EL (cell line): ENCODE measurements at regions not wholly inside any gene's neighbourhood (a gene's known extent, or its start where the extent isn't known, plus 50 kb on each side); places are given as distances from the start of the nearest gene placed in this dataset.
"Not testable (repeated sequence)": the region's sequence is repeated elsewhere in the genome, so short reads cannot be mapped to it uniquely, and the experiment has no call there.

ENCODE experiments used
- DNase-seq: peaks from one replicate; pipeline ENCODE4 v3.0.0-alpha.2; 2016

DNA sequence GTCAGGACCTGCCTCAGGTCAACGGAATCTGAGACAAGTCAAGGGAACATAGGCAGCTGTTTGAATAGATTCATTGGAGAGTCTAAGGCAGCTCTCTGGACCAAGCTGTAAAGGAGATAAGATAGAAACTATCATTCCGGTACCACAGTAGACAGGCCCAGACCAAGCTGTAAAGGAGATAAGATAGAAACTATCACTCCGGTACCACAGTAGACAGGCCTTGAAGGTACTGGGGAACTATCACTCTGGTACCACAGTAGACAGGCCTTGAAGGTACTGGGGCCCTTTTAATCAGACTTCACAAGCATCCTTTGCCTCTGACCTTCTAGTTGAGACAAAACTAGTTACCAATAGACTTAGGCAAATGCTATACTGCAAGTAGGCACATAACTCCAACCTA is 346.1 kb downstream of the DCDC2C start:
- no peak for DNase-seq

DNA sequence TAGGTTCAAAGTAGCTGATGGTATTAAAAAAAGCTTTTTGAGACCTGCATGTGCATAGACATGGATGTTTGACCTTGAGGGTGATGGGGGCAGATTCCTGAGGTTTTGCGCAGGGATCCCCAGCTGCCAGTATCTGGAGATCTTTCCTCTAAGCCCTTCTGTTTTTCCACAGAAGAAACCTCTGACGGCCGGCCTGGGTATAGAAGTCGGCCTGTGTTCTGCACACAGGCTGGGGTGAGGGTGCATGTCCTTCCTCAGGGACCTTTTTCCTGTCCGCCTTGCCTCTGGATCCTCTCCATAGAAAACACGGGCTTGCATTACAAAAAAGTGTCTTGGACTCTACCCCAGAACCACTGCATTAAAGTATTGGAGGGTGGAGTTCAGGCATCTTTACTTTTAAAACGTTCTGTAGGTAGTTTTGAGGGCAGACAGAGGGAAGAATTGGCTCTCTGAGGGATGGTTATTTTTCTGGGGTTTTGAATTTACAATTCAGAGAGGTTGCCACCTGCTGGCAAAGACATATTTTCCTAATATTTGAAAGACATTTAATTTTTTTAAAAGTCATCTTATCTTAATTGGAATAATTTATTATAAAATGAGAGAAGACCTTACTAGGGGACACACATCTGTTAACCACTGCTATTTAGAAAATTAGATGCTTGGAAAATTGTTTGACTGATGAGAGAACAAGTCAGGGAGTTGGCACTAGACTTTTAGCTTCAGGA is 350.6 kb downstream of the DCDC2C start:
- no peak for DNase-seq

DNA sequence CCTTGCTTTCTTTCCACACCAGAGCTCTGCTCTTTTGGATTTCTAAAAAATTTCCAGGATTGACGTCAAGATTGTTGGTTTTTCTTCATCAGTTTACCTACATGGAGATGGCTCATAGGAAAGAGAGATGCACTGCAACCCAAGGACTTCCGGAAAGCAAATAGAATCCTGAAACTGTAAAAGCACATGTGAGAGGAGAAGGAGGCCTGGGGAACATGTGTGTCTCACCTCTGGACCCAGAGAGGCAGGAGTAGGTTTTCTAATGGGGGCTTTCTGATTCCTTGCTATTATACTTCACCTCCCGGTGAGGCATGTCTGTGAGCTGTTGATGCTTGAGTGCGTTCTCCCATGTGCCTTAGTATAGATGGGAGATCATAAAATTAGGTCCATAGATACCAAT is 362.8 kb downstream of the DCDC2C start:
- DNase-seq = no peak

DNA sequence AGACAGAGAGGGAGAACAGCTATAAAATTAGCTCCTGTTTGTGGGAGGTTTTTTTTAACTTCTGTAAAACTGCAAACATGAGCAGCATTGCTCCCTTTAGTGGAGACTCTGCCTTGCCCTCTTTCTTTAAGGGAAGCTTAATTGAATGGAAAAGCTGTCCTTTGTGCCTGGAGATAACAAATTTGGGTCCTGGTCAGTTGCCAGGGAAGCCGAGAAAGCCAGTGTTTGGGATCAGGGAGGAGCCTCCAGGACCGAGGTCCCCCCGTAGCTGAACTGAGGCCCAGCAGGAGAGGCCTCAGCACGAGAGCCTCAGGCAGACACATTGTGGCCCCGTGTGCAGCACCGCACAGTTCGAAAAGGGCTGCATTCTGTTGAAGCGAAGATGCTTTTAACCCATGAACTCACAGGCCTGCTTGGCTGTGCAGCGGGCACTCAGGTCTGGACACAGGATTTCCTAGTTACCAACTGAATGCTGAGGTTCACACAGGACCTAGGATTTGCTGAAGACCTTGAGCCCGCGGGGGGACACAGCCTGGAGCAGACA is 369.7 kb downstream of the DCDC2C start:
- no peak for DNase-seq

DNA sequence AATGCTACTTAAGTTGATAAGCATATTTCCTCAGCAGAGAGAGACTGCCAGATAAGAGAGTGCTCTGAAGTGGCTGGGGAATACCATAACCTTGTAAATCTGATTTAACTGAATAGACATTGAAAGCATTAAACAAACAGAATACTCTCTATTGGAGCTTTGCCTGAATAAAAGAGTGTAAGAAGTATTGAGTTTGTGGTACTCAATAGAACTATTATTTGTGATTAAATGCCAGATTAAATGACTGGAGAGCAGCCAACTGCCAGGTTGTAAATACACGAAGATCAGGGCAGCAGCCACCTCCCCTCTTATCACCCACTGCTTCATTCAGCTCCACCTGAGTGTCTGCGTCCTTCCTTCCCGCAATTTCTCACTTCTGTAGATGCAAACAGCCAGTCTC is 373.6 kb downstream of the DCDC2C start:
- no peak for DNase-seq

DNA sequence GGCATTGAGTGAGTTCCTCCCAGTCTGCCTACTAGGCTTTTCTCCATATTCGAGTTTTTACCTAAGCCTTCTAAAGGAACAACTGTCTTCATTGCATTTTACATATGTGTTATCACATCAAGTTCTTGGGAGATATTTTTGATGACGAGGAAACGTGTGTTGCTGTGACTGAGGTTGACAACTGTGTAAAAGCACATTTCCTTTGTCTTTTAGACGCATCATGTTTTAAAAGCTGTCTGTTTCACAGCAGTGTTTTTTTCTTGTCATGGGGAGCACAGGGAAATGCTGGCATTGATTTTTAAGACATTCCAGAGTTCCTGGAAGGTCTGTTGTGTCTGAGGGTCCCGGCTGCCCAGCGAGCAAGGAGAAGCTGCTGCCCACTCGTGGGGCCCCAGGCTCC is 381.8 kb downstream of the DCDC2C start:
- no peak for DNase-seq

DNA sequence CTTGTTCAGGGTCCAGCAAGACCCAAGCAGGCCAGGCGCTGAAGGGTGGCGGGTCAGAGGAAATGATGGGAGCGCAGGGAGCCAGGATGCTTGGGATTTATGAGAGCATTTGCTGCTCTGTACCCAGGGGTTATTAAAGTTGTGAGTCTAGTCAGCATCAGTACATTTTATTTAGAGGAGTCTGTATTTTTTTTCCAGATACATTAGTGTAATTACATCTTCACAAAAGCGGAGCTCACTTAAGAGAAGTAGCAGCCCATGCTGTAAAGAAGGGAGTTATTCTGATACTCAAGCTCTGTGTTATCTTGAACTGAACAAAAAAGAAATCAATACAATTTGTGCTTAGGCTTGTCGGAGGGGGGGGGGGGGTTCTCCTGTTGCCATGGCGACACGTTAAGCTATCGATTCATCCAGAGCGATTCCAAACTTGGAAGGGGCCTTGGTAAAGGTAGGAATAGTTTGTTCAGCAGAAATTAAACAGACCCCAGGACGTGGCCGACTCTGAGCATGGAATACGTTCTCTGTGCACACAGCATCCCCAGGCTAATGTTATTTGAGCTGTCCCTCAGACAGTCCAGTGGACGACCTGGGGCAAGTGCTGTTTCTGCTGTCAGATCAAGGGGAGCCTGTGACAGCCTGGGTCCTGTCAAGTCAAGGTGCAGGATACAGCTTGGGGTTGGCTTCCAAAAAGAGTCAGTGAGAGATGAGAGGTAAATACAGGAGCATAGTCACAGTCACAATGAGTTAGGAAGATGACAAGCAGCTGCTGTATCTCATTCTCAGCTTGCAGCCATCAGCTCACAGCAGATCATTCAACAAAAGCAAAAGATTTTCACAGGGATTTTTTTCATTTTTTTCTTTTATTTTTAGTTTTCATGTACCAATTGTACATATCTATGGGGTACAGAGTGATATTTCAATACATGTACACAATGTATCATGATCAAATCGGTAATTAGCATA is 387.6 kb downstream of the DCDC2C start:
- DNase-seq = no peak

DNA sequence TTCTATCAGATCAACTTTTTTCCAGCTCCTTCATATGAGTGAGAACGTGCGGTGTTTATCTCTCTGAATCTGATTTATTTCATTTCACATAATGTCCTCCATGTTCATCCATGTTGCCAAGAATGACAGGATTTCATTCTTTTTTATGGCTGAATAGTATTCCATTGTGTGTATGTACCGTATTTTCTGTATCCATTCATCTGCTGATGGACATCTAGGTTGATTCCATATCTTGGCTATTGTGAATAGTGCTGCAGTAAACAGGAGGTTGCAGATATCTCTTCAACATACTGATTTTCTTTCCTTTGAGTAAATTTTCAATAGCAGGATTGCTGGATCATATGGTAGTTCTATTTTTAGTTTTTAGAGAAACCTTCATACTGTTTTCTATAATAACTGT is 388.5 kb downstream of the DCDC2C start:
- no peak for DNase-seq

DNA sequence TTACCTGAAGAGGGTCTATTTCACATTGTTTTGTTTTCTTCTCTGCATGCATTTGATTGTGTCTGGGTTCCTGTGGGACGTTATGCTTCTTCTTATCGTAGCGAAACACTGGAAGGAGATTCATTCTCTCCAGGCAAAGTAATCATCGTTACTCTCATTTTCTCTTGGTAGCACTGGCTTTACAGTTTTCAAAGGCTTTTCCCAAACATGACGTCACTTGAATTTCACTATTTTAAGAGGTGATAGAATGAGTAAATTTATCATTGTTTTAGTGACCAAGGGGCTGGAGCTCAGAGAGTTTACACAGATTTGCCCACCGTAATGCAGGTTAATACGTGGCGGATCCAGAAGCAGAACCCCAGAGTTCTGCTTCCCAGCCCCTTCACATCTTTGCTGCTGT is 391.4 kb downstream of the DCDC2C start:
- DNase-seq = no peak

DNA sequence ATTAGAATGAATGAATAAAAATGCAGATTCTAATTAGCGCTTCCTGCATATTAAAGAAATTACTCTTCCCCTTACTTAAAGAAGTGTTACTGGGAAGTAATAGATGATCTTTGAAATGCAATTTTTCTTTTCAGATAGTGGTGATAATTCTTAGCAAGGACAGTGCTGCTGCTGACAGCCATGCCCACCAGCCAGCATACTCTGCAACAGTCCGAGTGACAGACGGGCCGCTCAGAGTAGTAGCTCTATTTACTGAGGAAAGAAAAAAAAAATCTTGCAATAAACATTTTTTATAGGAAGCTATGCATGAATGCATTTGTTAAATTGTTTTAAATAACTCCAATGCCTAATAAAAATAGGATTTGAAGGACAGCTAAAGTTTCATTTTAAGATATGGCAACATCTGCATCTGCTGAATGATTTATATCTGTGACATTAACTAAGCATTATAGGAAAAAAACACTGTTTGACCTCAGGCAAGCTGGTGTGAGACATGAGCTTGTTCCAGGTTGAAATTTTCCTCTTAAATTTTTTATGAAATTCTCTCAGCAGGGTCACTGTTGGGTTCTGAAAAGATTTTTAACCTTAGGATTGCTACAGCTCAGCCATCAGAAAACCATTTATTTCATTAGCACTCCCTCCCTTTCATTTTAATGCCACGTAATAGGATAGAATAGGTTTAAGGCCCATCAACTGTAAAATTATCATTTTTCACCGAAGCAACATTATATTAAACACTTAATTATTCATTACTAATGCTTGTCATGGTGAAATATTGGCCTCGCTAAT is 393.8 kb downstream of the DCDC2C start:
- no peak for DNase-seq

DNA sequence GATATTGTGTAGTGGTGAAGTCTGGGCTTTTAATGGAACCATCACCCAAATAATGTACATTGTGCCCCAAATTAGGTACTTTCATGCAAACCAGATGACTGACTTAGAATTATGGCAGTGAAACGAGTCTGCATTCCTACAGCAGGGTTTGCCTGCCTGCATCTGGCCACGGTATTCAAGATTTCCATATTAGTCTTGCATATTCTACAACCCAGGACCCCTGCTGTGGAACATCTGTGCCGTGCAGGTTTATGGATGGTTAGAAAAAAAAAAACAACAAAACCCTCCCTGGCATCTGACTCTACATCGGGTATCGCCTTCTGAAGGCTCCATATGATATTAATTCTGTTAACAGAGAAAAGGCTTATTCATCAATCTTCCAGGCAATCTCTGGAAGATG is 394.8 kb downstream of the DCDC2C start:
- no peak for DNase-seq

DNA sequence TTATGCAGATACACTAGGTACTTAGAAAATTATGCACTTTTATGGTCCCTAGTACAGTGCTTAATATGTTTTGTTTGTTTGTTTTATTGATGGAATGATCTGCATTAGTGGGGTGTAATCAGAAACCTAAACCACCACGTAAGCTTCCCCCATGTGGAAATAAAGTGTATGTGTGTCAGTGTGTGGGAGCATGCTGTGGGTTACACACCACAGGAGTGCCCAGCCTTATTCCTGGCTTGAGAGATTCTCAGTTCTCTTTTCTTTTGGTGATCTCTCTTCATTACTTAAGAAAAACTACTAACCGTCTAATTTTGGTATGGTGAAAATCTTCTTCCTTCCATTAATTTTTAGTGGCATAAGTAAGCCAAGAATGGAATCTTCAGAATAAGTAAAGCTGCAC is 398.6 kb downstream of the DCDC2C start:
- no peak for DNase-seq

DNA sequence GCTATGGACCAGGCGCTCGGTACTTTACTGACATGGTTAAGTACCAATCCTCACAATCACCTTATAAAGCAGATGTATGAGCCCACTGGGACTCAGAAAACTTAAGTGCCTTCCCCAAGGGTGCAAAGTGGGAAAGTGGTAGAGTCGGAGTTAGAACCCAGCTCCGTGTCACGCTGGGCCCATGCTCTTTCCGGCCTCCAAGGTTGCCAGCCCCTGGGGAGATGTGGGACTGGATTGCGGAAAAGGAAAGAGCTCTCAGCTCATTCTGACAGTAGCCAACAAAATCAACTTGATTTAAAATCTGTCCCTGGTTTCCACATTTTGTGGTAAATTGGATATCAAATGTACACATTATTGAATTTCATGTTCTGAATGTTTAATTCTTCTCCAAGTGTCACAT is 403.8 kb downstream of the DCDC2C start:
- DNase-seq = no peak

DNA sequence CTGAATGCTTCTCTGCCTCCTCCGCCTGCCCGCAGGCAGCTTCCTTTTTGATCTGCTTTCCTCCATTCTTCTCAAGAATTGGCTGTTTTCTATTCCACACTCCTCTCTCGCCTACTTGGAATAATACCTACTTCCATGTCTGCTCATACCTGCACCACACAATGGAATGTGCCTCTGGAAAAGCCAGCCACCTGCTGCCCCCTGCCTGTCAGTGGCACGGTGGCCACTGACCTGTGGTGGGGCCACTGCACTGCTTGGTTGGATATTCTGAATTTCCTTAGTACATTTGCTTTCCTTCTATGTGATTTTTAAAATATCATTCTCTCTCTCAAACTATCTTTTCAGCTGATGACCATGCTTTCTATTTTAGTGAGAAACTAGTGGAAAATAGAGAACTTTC is 406.9 kb downstream of the DCDC2C start:
- no peak for DNase-seq

DNA sequence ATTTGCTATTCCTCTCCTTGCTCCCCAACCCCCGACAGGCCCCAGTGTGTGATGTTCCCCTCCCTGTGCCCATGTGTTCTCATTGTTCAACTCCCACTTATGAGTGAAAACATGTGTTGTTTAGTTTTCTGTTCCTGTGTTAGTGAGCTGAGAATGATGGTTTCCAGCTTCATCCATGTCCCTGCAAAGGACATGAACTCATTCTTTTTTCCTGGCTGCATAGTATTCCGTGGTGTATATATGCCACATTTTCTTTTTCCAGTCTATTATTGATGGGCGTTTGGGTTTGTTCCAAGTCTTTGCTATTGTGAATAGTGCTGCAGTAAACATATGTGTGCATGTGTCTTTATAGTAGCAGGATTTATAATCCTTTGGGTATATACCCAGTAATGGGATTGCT is 412.1 kb downstream of the DCDC2C start:
- DNase-seq = not testable (repeated sequence)

DNA sequence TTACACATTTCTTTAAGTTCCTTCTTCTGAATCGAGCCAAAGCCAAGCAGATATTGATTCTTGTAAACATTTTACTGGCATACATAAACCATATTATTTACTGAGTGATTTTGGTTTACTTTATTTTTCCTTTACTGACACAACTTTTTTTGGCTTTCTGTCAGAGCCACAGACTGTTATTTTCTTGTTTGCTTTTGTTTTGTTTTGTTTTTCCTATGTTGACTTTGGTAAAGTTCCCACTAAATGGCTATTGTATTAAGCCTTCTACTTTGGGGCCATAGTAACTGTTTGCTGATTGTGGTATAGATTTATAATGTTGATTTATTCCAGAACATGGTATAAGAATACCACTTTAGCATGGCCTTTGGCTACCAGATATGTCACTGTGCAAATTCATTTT is 419.4 kb downstream of the DCDC2C start:
- no peak for DNase-seq

DNA sequence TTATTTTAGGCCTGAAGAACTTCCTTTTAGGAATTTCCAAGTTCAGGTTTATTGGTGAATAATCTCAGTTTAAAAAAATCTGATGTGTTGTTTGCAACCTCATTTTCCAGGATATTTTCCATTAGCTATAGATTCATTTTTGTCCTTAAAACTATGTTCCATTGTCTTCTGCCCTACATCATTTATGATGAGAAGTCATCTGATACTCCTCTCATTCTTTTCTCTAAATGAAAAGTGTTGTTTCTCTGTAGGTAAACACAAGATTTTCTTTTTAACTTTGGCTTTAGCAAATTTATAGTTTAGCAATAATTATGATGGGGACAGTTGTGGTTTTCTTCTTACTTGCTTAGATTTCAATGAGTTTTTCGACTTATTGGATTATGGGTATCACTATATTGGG is 427.3 kb downstream of the DCDC2C start:
- DNase-seq = no peak

DNA sequence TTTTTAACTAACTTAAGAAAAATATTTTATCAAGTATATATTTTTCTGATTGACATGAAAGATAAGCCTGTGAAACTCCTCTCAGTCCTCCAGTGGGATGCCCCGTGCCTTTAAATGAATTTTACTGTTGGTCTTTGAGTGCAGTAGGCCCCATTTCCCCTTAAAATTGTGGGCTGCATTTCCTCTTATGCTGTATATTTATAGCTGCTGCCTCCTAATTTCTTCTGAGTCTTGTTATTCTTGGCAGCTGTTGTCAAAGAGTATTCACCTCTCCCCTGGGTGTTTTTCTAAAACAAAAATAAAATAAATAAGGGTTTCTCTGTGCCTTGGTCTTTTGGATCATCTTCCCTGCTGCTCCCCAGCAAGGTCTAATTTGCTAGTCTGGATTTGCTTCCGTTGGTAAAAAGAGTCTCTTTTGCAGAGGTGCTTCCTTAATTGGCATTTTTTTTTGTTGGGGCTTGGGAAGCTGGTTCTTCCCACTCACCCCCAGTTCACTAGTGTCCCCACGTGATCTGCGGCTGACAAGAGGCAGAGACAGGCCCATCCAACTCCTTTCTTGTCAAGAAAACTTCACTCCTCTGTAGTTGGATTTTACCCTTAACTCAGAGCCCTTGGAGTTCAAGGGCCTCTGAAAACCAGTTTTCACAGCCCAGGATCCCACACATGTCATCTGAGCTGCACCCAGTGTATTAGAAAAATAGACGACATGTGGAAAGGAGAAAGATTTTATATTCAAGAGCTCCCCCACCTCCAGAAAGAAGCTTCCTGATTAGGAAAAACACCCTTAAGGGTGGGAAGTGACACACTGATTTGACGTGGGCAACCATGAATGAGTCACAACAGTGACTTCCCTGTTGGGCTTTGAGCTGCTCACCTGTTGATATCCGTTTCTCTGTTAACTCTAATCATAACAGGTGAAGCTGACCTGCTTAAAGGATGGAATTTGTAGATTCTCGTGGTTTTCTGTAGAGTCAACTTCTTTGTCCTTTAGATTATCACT is 431.5 kb downstream of the DCDC2C start:
- DNase-seq = no peak

DNA sequence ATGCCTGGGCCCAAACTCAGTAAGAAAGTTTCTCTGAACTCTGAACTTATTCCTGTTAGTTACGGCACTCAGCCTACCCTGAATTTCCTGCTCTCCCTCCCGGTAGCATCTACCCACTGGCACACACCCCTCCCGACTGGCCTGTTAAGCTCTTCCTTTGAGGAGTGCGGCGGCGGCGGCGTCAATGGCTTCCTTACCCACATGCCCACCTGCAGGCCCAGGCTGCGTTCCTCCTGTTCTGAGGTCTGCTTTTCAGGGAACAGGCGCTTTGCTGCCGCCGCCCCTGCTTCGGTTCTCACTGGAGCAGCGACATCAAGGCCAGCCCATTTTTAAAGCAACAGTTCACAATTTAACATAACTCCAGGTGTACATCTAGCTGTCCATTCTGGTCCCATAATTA is 432.4 kb downstream of the DCDC2C start:
- DNase-seq = no peak

DNA sequence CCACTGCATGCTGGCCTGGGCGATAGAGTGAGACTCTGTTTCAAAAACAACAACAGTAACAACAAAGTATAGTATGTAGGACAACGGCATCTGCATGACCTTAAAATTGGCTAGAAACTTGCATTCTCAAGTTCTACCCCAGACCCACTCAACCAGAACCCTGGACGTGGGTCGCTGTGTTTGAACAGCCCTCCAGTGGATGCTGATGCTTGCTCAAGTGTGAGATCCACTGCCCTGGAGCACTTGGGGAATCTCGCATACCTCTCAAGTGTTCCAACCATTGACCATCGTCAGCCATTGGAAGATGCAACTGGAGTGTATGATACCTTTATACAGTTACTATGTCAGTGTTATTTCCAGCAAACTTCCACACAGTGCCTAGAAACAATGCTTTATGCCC is 435.9 kb downstream of the DCDC2C start:
- no peak for DNase-seq

DNA sequence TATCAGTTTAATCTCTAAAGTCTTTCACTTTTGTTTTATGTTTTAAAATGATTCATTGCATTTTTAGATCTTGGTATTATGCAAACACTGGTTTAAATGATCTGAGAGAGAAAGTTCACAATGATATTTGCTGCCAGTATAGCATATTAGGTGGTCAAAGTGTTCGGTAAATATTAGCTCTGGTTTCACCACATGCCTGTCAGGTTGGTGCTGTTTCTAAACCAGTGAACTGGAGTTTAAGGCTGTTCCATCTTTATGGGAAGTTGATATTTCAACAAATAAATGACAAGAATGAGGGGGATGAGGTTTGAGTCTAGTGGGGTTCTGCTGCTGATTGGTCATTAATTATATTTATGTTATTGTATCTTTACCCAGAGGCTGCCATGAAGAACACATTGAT is 436.4 kb downstream of the DCDC2C start:
- DNase-seq = no peak
